Cardiac muscle cell (in vitro differentiated cells and primary cell): ENCODE measurements at regions not wholly inside any gene's neighbourhood (a gene's known extent, or its start where the extent isn't known, plus 50 kb on each side); places are given as distances from the start of the nearest gene placed in this dataset.

Experiments used
- DNase-seq, 2 donors: peaks; one replicate each; pipeline versions ENCODE4 v3.0.0 to v3.0.0-alpha.2; 2010 to 2017; ENCODE audit warnings: low read depth in 1 of 2, low spot score in 1 of 2
- H3K27ac ChIP-seq: fragments of 200-600 bp; sonication (generic); 2 replicates; pipeline ENCODE4 v1.5.1; 2016
- H3K27me3 ChIP-seq: fragments of 200-600 bp; sonication (generic); 2 replicates; pipeline ENCODE4 v1.6.0; 2016; ENCODE audit warnings: control low read depth
- H3K36me3 ChIP-seq: fragments of 200-600 bp; sonication (generic); 2 replicates; pipeline ENCODE4 v1.5.1; 2016; ENCODE audit warnings: control low read depth
- H3K4me1 ChIP-seq: fragments of 200-600 bp; sonication (generic); 2 replicates; pipeline ENCODE4 v1.8.1; 2017; ENCODE audit warnings: low read depth, mild to moderate bottlenecking, mixed run types
- H3K4me3 ChIP-seq: fragments of 200-600 bp; sonication (generic); 2 replicates; pipeline ENCODE4 v1.5.1; 2016; ENCODE audit warnings: mild to moderate bottlenecking
- H3K9me3 ChIP-seq: fragments of 200-600 bp; sonication (generic); 2 replicates; pipeline ENCODE4 v1.5.1; 2017; ENCODE audit warnings: low read depth, mild to moderate bottlenecking, control low read depth
- CTCF ChIP-seq: IDR thresholded peaks from 2 replicates; pipeline ENCODE4 v1.5.1; 2012; ENCODE audit warnings: low read depth, mild to moderate bottlenecking, low read length

GRCh38 chr11:28815110-28815509, 706.9 kb downstream of the METTL15 start:
- Histone ChIP-seq H3K9me3 (no peaks in the 10 kb centered on the region), H3K4me1 (no peaks in the 10 kb centered on the region), H3K36me3 (no peaks in the 10 kb centered on the region), H3K27ac (no peak overlapping the region), H3K27me3 (no peaks in the 10 kb centered on the region), H3K4me3 (no peak overlapping the region)
- no peak for TF ChIP-seq CTCF
- DNase-seq: no peak

DNA sequence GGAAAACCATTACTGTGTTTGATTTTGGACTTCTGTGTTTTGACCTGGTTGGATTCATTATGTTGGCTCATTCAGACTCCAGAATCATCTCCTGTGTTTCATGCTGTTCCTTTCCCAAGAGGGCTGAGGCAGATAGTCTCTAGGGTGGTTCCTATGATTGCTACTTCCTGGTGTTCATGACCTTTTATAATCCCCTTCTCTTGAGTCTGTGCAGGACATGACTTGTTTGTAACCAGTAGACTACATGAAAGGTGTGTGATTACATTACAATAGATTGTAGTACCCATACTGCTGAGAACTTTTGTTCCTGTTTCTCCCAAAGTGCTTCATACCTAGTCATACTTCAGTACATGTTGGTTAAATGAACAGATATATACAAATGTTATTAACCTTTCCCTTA, 700.6 kb downstream of the METTL15 start:
- no peaks in the 10 kb centered on the region for H3K4me1 ChIP-seq
- no peaks in the 10 kb centered on the region for H3K27me3 ChIP-seq
- no peak for DNase-seq
- TF ChIP-seq CTCF: no peak
- H3K4me3 ChIP-seq: no peak overlapping the region
- no peaks in the 10 kb centered on the region for H3K36me3 ChIP-seq
- no peak overlapping the region for H3K27ac ChIP-seq
- H3K9me3 ChIP-seq: no peaks in the 10 kb centered on the region

GRCh38 chr11:28799316-28799715, 691.1 kb downstream of the METTL15 start:
- H3K36me3 ChIP-seq: no peaks in the 10 kb centered on the region
- no peaks in the 10 kb centered on the region for H3K9me3 ChIP-seq
- no peak for DNase-seq
- TF ChIP-seq CTCF: no peak
- H3K27ac ChIP-seq: no peak overlapping the region
- no peak overlapping the region for H3K4me3 ChIP-seq
- H3K27me3 ChIP-seq: no peaks in the 10 kb centered on the region
- H3K4me1 ChIP-seq: no peaks in the 10 kb centered on the region

- no peak overlapping the region for H3K27ac ChIP-seq
- no peaks in the 10 kb centered on the region for H3K4me1 ChIP-seq
- DNase-seq: no peak
- no peak overlapping the region for H3K4me3 ChIP-seq
- no peak for TF ChIP-seq CTCF
- H3K36me3 ChIP-seq: no peaks in the 10 kb centered on the region
- H3K9me3 ChIP-seq: no peaks in the 10 kb centered on the region
- H3K27me3 ChIP-seq: no peaks in the 10 kb centered on the region
These were observed 690.1 kb downstream of the METTL15 start for GRCh38 chr11:28798286-28798685.

DNA sequence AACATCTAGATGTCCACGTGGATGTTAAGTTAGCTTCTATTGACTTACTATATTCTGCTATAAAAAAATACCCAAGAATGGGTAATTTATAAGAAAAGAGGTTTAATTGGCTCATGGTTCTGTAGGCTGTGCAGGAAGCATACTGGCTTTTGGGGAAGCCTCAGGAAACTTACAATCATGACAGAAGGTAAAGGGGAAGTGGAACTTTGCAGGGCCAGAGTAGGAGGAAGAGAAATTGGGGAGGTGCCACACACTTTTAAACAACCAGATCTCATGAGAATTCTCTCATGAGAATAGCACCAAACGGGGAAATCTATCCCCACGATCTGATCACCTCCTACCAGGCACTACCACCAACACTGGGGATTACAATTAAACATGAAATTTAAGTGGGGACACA, 689.3 kb downstream of the METTL15 start:
- TF ChIP-seq CTCF: no peak
- Histone ChIP-seq H3K9me3 (no peaks in the 10 kb centered on the region), H3K27ac (no peak overlapping the region), H3K36me3 (no peaks in the 10 kb centered on the region), H3K4me3 (no peak overlapping the region), H3K4me1 (no peaks in the 10 kb centered on the region), H3K27me3 (no peaks in the 10 kb centered on the region)
- DNase-seq: no peak

DNA sequence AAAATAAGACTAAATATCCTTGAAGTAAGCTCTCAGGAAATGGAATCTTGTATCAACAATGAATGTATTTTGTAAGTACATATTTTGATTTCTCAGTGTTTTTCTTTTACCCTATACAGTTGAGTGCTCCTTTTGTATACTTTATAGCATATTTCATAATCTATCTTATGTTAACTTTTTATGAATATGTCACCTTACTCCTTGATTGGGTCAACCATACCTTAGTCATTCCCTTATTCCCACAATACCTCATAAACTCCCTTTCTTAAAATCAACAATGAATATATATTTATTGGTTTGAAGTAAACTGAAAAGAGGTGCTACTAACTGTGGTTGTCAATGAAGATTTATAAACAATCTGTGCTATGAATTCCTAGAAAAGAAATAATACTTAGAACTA, 686.2 kb downstream of the METTL15 start:
- no peak for DNase-seq
- Histone ChIP-seq H3K4me1 (no peaks in the 10 kb centered on the region), H3K36me3 (no peaks in the 10 kb centered on the region), H3K27ac (no peak overlapping the region), H3K9me3 (no peaks in the 10 kb centered on the region), H3K27me3 (no peaks in the 10 kb centered on the region), H3K4me3 (no peak overlapping the region)
- no peak for TF ChIP-seq CTCF
